Colonic mucosa (tissue), 4 donors: ENCODE measurements at regions not wholly inside any gene's neighbourhood (a gene's known extent, or its start where the extent isn't known, plus 50 kb on each side); places are given as distances from the start of the nearest gene placed in this dataset.

Source experiments
- DNase-seq: peaks from one replicate; pipeline ENCODE4 v3.0.0-alpha.2; 2020
- H3K27ac ChIP-seq: fragments of 200-600 bp; one replicate; pipeline ENCODE4 v1.8.0; 2021
- H3K27me3 ChIP-seq: fragments of 200-600 bp; one replicate; pipeline ENCODE4 v1.8.0; 2021
- H3K36me3 ChIP-seq: fragments of 200-600 bp; one replicate; pipeline ENCODE4 v1.8.0; 2021
- H3K4me1 ChIP-seq: fragments of 200-600 bp; one replicate; pipeline ENCODE4 v1.8.0; 2021; ENCODE audit warnings: mild to moderate bottlenecking
- H3K4me3 ChIP-seq: fragments of 200-600 bp; one replicate; pipeline ENCODE4 v1.8.0; 2021
- H3K9ac ChIP-seq, 2 donors: one replicate each; pipeline ENCODE4 v1.7.0; 2013; ENCODE audit warnings: control low read depth in 2 of 2, low read depth in 2 of 2, low read length in 2 of 2
- H3K9me3 ChIP-seq: fragments of 200-600 bp; one replicate; pipeline ENCODE4 v1.8.0; 2021
- CTCF ChIP-seq: fragments of 200-600 bp; IDR thresholded peaks from one replicate; pipeline ENCODE4 v1.8.0; 2022; ENCODE audit warnings: antibody characterized with exemption, mild to moderate bottlenecking
- intact Hi-C: fragments of 100-400 bp; cut with DNase I; formaldehyde crosslinking; loops from one replicate; pipeline ENCODE4 v1.14.1; 2022
- donor health status: healthy.
- donor health status: DM: no; HTN: no; CAD: no.
- donor health status: DM: no; HTN: no; CAD: no.

- no peak overlapping the region for H3K9ac ChIP-seq
- no peak for DNase-seq
- no peaks in the 10 kb centered on the region for H3K9me3 ChIP-seq
- intact Hi-C loops = loop anchor here (10.0 kb wide), 1 partner anchor 902 kb away; no protein-coding TSS in a partner anchor
- H3K4me3 ChIP-seq = no peak overlapping the region
- no peaks in the 10 kb centered on the region for H3K4me1 ChIP-seq
- H3K36me3 ChIP-seq = no peaks in the 10 kb centered on the region
- H3K27ac ChIP-seq = no peak overlapping the region
- H3K27me3 ChIP-seq = no peaks in the 10 kb centered on the region
- peak; percentile 34 for TF ChIP-seq CTCF
Observed at GRCh38 chr2:16773080-16773713, 107.6 kb upstream of the CYRIA start.

- H3K27ac ChIP-seq = no peak overlapping the region
- H3K4me3 ChIP-seq = no peak overlapping the region
- H3K36me3 ChIP-seq = no peaks in the 10 kb centered on the region
- intact Hi-C loops = no loop called here
- H3K9ac ChIP-seq = no peak overlapping the region
- H3K27me3 ChIP-seq = no peaks in the 10 kb centered on the region
- DNase-seq = no peak
- no peaks in the 10 kb centered on the region for H3K4me1 ChIP-seq
- TF ChIP-seq CTCF = no peak
- no peaks in the 10 kb centered on the region for H3K9me3 ChIP-seq
Observed at GRCh38 chr2:16767789-16768476, 102.3 kb upstream of the CYRIA start.

GRCh38 chr2:16765356-16765755 is 99.7 kb upstream of the CYRIA start:
- no peaks in the 10 kb centered on the region for H3K27me3 ChIP-seq
- no peak overlapping the region for H3K9ac ChIP-seq
- H3K4me3 ChIP-seq = no peak overlapping the region
- H3K4me1 ChIP-seq = no peaks in the 10 kb centered on the region
- H3K27ac ChIP-seq = no peak overlapping the region
- DNase-seq = no peak
- intact Hi-C loops = no loop called here
- H3K36me3 ChIP-seq = no peaks in the 10 kb centered on the region
- no peak for TF ChIP-seq CTCF
- no peaks in the 10 kb centered on the region for H3K9me3 ChIP-seq

- Histone ChIP-seq H3K36me3 (no peaks in the 10 kb centered on the region), H3K27ac (no peak overlapping the region), H3K4me3 (no peak overlapping the region), H3K9me3 (no peaks in the 10 kb centered on the region), H3K4me1 (no peaks in the 10 kb centered on the region), H3K9ac (no peak overlapping the region), H3K27me3 (no peaks in the 10 kb centered on the region)
- TF ChIP-seq CTCF = no peak
- no peak for DNase-seq
- intact Hi-C loops = no loop called here
Observed at GRCh38 chr2:16764487-16764886, 98.9 kb upstream of the CYRIA start.

- Histone ChIP-seq H3K4me3 (no peak overlapping the region), H3K9me3 (no peaks in the 10 kb centered on the region), H3K27me3 (no peaks in the 10 kb centered on the region), H3K36me3 (no peaks in the 10 kb centered on the region), H3K4me1 (no peaks in the 10 kb centered on the region), H3K9ac (no peak overlapping the region), H3K27ac (no peak overlapping the region)
- DNase-seq = no peak
- intact Hi-C loops = no loop called here
- no peak for TF ChIP-seq CTCF
Observed at GRCh38 chr2:16763493-16763899, 97.9 kb upstream of the CYRIA start.
